SU-DHL-6 (cell line): ENCODE measurements at regions not wholly inside any gene's neighbourhood (a gene's known extent, or its start where the extent isn't known, plus 50 kb on each side); places are given as distances from the start of the nearest gene placed in this dataset.

Experiments used
- EZH2phosphoT487 ChIP-seq: fragments of 200-600 bp; sonication (generic), shearing (Covaris generic); conservative IDR thresholded peaks from 2 replicates; pipeline ENCODE4 v1.6.1; 2018; ENCODE audit warnings: mild to moderate bottlenecking, antibody characterized with exemption, low read length, moderate library complexity, mixed read lengths
- TF ChIP-seq, protein P1 (sequence below): fragments of 200-600 bp; sonication (generic); IDR thresholded peaks from one replicate; pipeline ENCODE4 v1.5.1; 2017; ENCODE audit warnings: antibody characterized with exemption, mild to moderate bottlenecking, low read length, moderate library complexity; ENCODE audit not compliant: insufficient read depth, poor library complexity, severe bottlenecking

DNA sequence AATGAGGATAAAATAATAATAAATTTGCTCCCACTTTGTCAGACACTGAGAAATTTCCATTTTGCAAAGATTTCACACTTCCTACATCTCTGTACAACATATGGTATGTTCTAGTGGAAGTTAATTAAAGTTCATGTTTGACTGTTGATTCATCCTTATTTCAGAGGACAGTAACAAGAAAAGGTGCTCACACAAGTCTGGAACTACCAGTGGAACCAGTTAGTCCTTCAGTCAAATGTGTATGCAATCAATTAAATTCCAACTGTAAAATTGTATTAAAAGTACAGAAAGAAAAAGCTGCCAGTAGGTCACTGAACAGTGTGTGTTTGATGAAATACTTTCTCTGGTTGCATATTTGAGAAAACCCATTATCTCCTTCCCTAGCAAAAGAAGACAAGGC is 496.0 kb upstream of the PKN2 start:
- TF ChIP-seq, protein P1, sequence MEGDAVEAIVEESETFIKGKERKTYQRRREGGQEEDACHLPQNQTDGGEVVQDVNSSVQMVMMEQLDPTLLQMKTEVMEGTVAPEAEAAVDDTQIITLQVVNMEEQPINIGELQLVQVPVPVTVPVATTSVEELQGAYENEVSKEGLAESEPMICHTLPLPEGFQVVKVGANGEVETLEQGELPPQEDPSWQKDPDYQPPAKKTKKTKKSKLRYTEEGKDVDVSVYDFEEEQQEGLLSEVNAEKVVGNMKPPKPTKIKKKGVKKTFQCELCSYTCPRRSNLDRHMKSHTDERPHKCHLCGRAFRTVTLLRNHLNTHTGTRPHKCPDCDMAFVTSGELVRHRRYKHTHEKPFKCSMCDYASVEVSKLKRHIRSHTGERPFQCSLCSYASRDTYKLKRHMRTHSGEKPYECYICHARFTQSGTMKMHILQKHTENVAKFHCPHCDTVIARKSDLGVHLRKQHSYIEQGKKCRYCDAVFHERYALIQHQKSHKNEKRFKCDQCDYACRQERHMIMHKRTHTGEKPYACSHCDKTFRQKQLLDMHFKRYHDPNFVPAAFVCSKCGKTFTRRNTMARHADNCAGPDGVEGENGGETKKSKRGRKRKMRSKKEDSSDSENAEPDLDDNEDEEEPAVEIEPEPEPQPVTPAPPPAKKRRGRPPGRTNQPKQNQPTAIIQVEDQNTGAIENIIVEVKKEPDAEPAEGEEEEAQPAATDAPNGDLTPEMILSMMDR: no peak
- TF ChIP-seq EZH2phosphoT487: no peak
